MCF 10A (cell line): ENCODE measurements at regions not wholly inside any gene's neighbourhood (a gene's known extent, or its start where the extent isn't known, plus 50 kb on each side); places are given as distances from the start of the nearest gene placed in this dataset.

Experiments used
- BruUV-seq: library from RNA; stranded (reverse); fragments of 400-500 nt; replicated peaks from 2 replicates; lab custom pipeline; 2021; lab: Mats Ljungman, UMichigan
- CTCF ChIA-PET: fragments of 300-600 bp; sonication (Branson Sonifier 250); formaldehyde crosslinking; extraction: SDS; loops from one replicate; lab custom pipeline; 2021; ENCODE audit warnings: antibody characterized with exemption, inconsistent platforms; lab: Yijun Ruan, JAX
- POLR2A ChIA-PET: fragments of 300-600, 350-650 bp; sonication (Branson Sonifier 250); formaldehyde crosslinking; extraction: SDS; loops from one replicate; lab custom pipeline; 2020; ENCODE audit warnings: antibody characterized with exemption, inconsistent platforms; lab: Yijun Ruan, JAX
- DNase-seq: peaks from one replicate; pipeline ENCODE4 v3.0.0-alpha.2; 2018; ENCODE audit not compliant: unreplicated experiment
- H3K27ac Mint-ChIP-seq: one replicate; pipeline ENCODE4 v1.8.0; 2022; ENCODE audit warnings: mild to moderate bottlenecking, low read depth, mixed read lengths; ENCODE audit not compliant: unreplicated experiment
- H3K27me3 Mint-ChIP-seq: one replicate; pipeline ENCODE4 v1.8.0; 2022; ENCODE audit warnings: mixed read lengths; ENCODE audit not compliant: insufficient read depth, unreplicated experiment
- H3K36me3 Mint-ChIP-seq: one replicate; pipeline ENCODE4 v1.8.0; 2022; ENCODE audit warnings: mild to moderate bottlenecking, moderate library complexity, mixed read lengths; ENCODE audit not compliant: insufficient read depth, unreplicated experiment
- H3K4me1 Mint-ChIP-seq: one replicate; pipeline ENCODE4 v1.8.0; 2022; ENCODE audit warnings: mixed read lengths; ENCODE audit not compliant: insufficient read depth, unreplicated experiment
- H3K4me3 Mint-ChIP-seq: one replicate; pipeline ENCODE4 v1.8.0; 2022; ENCODE audit warnings: mild to moderate bottlenecking, moderate library complexity, mixed read lengths; ENCODE audit not compliant: unreplicated experiment
- H3K9me3 Mint-ChIP-seq: one replicate; pipeline ENCODE4 v1.8.0; 2022; ENCODE audit warnings: mixed read lengths; ENCODE audit not compliant: unreplicated experiment
- CTCF ChIP-seq: fragments of 200-600 bp; IDR thresholded peaks from one replicate; pipeline ENCODE4 v1.8.0; 2022; ENCODE audit warnings: antibody characterized with exemption, mild to moderate bottlenecking; ENCODE audit not compliant: unreplicated experiment
- intact Hi-C: fragments of 100-400 bp; cut with micrococcal nuclease; formaldehyde crosslinking; loops from 2 replicates; pipeline ENCODE4 v1.14.1; 2022

DNA sequence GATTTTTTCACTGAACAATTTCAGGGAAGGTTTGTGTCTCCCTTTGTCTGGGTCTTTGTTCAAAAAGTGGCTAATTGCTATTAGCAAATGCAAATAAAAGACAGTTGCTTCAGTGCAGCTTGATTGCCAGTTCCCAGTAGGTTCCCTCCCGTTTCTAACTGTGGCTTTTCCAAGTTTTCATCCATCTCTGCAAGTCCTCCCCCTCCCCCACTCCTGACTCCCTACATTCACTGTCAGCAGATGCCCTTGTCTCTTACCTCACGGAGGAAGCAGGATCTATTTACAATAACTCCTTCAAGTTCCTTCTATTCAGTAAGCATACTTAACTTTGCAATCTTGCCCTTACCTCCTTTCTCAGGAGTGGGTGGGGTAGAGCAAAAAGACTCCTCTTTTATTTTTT, 55.4 kb upstream of the SCEL start:
- no peak for TF ChIP-seq CTCF
- BruUV-seq = no TSS peak
- peaks cover 5% of the 10 kb centered on the region for H3K4me1 Mint-ChIP-seq
- ChIA-PET CTCF (interaction anchor here (0.7 to 5.8 kb wide), 5 partner anchors 13 to 152 kb away, joined by 4 to 47 read pairs (median 10); no protein-coding TSS in a partner anchor), POLR2A (no interaction called here)
- no peak for DNase-seq
- intact Hi-C loops = no loop called here
- H3K27me3 Mint-ChIP-seq = peaks cover 25% of the 10 kb centered on the region
- H3K27ac Mint-ChIP-seq = no peak overlapping the region
- no peaks in the 10 kb centered on the region for H3K36me3 Mint-ChIP-seq
- H3K4me3 Mint-ChIP-seq = no peak overlapping the region
- no peaks in the 10 kb centered on the region for H3K9me3 Mint-ChIP-seq

DNA sequence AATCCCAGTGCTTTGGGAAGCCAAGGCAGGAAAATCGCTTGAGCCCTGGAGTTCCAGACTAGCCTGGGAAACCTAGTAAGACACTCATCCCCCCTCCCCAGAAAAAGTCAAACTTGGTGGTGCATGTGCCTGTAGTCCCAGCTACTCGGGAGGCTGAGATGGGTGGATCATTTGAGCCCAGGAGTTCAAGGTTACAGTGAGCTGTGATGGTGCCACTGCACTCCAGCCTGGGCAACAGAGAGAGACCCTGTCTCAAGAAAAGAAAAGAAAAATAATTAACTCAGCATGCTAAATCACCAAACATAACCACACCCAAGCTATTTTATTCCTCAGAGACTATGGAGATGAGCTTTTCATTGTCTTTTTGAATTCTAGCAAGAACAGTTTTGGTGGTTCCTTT, 56.2 kb upstream of the SCEL start:
- ChIA-PET CTCF (interaction anchor here (0.6 to 5.8 kb wide), 24 partner anchors 8 to 1723 kb away, joined by 3 to 47 read pairs (median 4); partner anchors contain the start of gene FBXL3), POLR2A (interaction anchor here (1.4 to 2.2 kb wide), 3 partner anchors 150 to 154 kb away, joined by 5 to 15 read pairs (median 6); partner anchors contain the start of gene MYCBP2)
- H3K9me3 Mint-ChIP-seq = no peaks in the 10 kb centered on the region
- no peaks in the 10 kb centered on the region for H3K36me3 Mint-ChIP-seq
- BruUV-seq = no TSS peak
- H3K27ac Mint-ChIP-seq = no peak overlapping the region
- no peak overlapping the region for H3K4me3 Mint-ChIP-seq
- DNase-seq = no peak
- intact Hi-C loops = no loop called here
- peaks cover 23% of the 10 kb centered on the region for H3K27me3 Mint-ChIP-seq
- TF ChIP-seq CTCF = no peak
- peaks cover 5% of the 10 kb centered on the region for H3K4me1 Mint-ChIP-seq

DNA sequence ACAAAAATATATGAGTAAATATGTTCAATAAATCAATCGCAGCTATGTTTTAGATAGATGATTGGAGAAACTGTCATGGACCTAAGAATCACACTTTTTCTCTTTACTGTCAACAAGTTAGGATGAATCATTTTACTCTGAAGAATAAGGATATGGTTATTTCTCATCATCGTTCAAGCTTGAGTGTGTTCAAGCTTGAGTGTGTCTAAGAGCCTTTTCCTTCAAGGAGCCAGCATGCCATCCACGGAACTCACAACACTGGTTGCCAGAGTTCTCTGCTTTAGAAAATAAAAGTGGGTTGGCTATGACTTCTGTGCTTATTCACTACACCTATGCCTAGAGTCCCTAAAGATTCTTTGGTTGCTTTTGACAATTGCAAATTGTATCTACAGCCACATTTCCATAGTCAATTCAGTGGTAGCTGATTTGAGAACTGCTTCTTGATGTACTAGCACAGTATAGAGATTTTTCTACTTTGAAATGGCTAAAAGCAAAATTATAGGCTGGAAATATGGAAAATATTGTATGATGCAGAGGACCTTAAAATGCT, 58.1 kb upstream of the SCEL start:
- intact Hi-C loops = no loop called here
- no peak for DNase-seq
- ChIA-PET CTCF (interaction anchor here (0.6 to 5.8 kb wide), 25 partner anchors 11 to 1280 kb away, joined by 3 to 47 read pairs (median 3); partner anchors contain the start of gene MYCBP2), POLR2A (interaction anchor here (0.6 to 2.2 kb wide), 3 partner anchors 148 to 892 kb away, joined by 4 to 15 read pairs (median 13); partner anchors contain the start of gene MYCBP2)
- Mint-ChIP-seq H3K27me3 (peaks cover 23% of the 10 kb centered on the region), H3K9me3 (no peaks in the 10 kb centered on the region), H3K4me3 (no peak overlapping the region), H3K4me1 (peaks cover 5% of the 10 kb centered on the region), H3K27ac (no peak overlapping the region), H3K36me3 (no peaks in the 10 kb centered on the region)
- no TSS peak for BruUV-seq
- no peak for TF ChIP-seq CTCF

- Mint-ChIP-seq H3K4me3 (no peak overlapping the region), H3K36me3 (no peaks in the 10 kb centered on the region), H3K27ac (no peak overlapping the region), H3K4me1 (peaks cover 5% of the 10 kb centered on the region), H3K9me3 (no peaks in the 10 kb centered on the region), H3K27me3 (peaks cover 21% of the 10 kb centered on the region)
- no TSS peak for BruUV-seq
- no peak for DNase-seq
- ChIA-PET CTCF (interaction anchor here (0.6 to 5.8 kb wide), 8 partner anchors 10 to 275 kb away, joined by 3 to 47 read pairs (median 4); no protein-coding TSS in a partner anchor), POLR2A (interaction anchor here (0.6 to 0.7 kb wide), 2 partner anchors 250 to 1790 kb away, joined by 3 to 4 read pairs; no protein-coding TSS in a partner anchor)
- intact Hi-C loops = no loop called here
- no peak for TF ChIP-seq CTCF
These were observed 59.0 kb upstream of the SCEL start for GRCh38 chr13:77476456-77476855.
